Osteoblast (primary cell): ENCODE measurements at regions not wholly inside any gene's neighbourhood (a gene's known extent, or its start where the extent isn't known, plus 50 kb on each side); places are given as distances from the start of the nearest gene placed in this dataset.

Experiments used
- DNase-seq: peaks from one replicate; pipeline ENCODE4 v3.0.0; 2011; ENCODE audit warnings: low spot score, mixed read lengths; ENCODE audit not compliant: insufficient read length; ENCODE audit errors: missing footprints
- H2AFZ ChIP-seq: 2 replicates; pipeline ENCODE4 v1.6.0; 2011; ENCODE audit warnings: mild to moderate bottlenecking, low read length
- H3K27ac ChIP-seq: 2 replicates; pipeline ENCODE4 v1.5.1; 2011; ENCODE audit warnings: mild to moderate bottlenecking, low read depth, low read length, moderate library complexity
- H3K27me3 ChIP-seq: 2 replicates; pipeline ENCODE4 v1.6.0; 2012; ENCODE audit warnings: mild to moderate bottlenecking, control low read depth, inconsistent platforms, low read length, moderate library complexity; ENCODE audit not compliant: insufficient read depth
- H3K36me3 ChIP-seq: 2 replicates; pipeline ENCODE4 v1.5.1; 2011; ENCODE audit warnings: mild to moderate bottlenecking, low read length, control low read depth, moderate library complexity; ENCODE audit not compliant: insufficient read depth
- H3K4me1 ChIP-seq: 2 replicates; pipeline ENCODE4 v1.5.1; 2011; ENCODE audit warnings: mild to moderate bottlenecking, low read length, control low read depth, moderate library complexity; ENCODE audit not compliant: insufficient read depth
- H3K4me2 ChIP-seq: 2 replicates; pipeline ENCODE4 v1.6.0; 2011; ENCODE audit warnings: mild to moderate bottlenecking, low read length; ENCODE audit not compliant: insufficient read depth
- H3K4me3 ChIP-seq: fragments of 200-600 bp; sonication (generic); 3 replicates; pipeline ENCODE4 v1.5.1; 2012; ENCODE audit warnings: mild to moderate bottlenecking, low read length, inconsistent platforms; ENCODE audit not compliant: insufficient read depth
- H3K79me2 ChIP-seq: 2 replicates; pipeline ENCODE4 v1.6.0; 2012; ENCODE audit warnings: mild to moderate bottlenecking, low read length, control low read depth, inconsistent platforms; ENCODE audit not compliant: insufficient read depth
- H3K9me3 ChIP-seq: 2 replicates; pipeline ENCODE4 v1.5.1; 2011; ENCODE audit warnings: low read depth, low read length, control low read depth
- H4K20me1 ChIP-seq: 2 replicates; pipeline ENCODE4 v1.6.0; 2012; ENCODE audit warnings: mild to moderate bottlenecking, low read length, control low read depth; ENCODE audit not compliant: insufficient read depth
- CTCF ChIP-seq: IDR thresholded peaks from 2 replicates; pipeline ENCODE4 v1.5.1; 2011; ENCODE audit warnings: mild to moderate bottlenecking, low read depth, low read length, moderate library complexity; ENCODE audit errors: extremely low read depth

GRCh38 chr11:119782739-119783072, 53.7 kb upstream of the NECTIN1 start:
- Histone ChIP-seq H3K4me1 (peaks cover 6% of the 10 kb centered on the region), H3K27ac (no peak overlapping the region), H3K4me2 (no peak overlapping the region), H3K27me3 (peaks cover 5% of the 10 kb centered on the region), H2AFZ (peak overlapping the region; percentile 44), H3K79me2 (no peaks in the 10 kb centered on the region), H3K4me3 (no peak overlapping the region), H3K9me3 (peaks cover 2% of the 10 kb centered on the region), H3K36me3 (no peaks in the 10 kb centered on the region), H4K20me1 (no peaks in the 10 kb centered on the region)
- no peak for TF ChIP-seq CTCF
- DNase-seq = peak; percentile 98

- H2AFZ ChIP-seq = peak overlapping the region; percentile 44
- peaks cover 6% of the 10 kb centered on the region for H3K4me1 ChIP-seq
- no peaks in the 10 kb centered on the region for H3K36me3 ChIP-seq
- no peak overlapping the region for H3K27ac ChIP-seq
- TF ChIP-seq CTCF = no peak
- no peaks in the 10 kb centered on the region for H3K79me2 ChIP-seq
- no peak for DNase-seq
- no peak overlapping the region for H3K4me2 ChIP-seq
- peaks cover 5% of the 10 kb centered on the region for H3K27me3 ChIP-seq
- H3K4me3 ChIP-seq = no peak overlapping the region
- H3K9me3 ChIP-seq = peaks cover 2% of the 10 kb centered on the region
- no peaks in the 10 kb centered on the region for H4K20me1 ChIP-seq
Measured at GRCh38 chr11:119782006-119782738, 53.2 kb upstream of the NECTIN1 start.

- DNase-seq = no peak
- H2AFZ ChIP-seq = no peak overlapping the region
Measured at GRCh38 chr11:119780222-119780953, 51.4 kb upstream of the NECTIN1 start.

More at GRCh38 chr11:119780222-119780953, 51.4 kb upstream of the NECTIN1 start:
- Histone ChIP-seq H3K4me3 (no peak overlapping the region), H3K36me3 (no peaks in the 10 kb centered on the region), H3K9me3 (peaks cover 2% of the 10 kb centered on the region), H3K4me1 (peaks cover 6% of the 10 kb centered on the region), H3K79me2 (no peaks in the 10 kb centered on the region), H3K4me2 (no peak overlapping the region), H4K20me1 (no peaks in the 10 kb centered on the region), H3K27ac (no peak overlapping the region), H3K27me3 (peaks cover 11% of the 10 kb centered on the region)
- no peak for TF ChIP-seq CTCF
